Activated CD4-positive, alpha-beta T cell treated with anti-CD3 and anti-CD28 coated beads, Interleukin-10, Interleukin-2, amounts not matched to agents 100 ng/mL and 50 ng/mL, durations not matched to agents 16 hours and 8 hours (primary cell): ENCODE measurements at regions not wholly inside any gene's neighbourhood (a gene's known extent, or its start where the extent isn't known, plus 50 kb on each side); places are given as distances from the start of the nearest gene placed in this dataset.

Experiments
- DNase-seq: peaks from one replicate; pipeline ENCODE4 v3.0.0-alpha.2; 2020

GRCh38 chr11:19460718-19461405 lies 220.1 kb upstream of the E2F8 start:
- no peak for DNase-seq

DNA sequence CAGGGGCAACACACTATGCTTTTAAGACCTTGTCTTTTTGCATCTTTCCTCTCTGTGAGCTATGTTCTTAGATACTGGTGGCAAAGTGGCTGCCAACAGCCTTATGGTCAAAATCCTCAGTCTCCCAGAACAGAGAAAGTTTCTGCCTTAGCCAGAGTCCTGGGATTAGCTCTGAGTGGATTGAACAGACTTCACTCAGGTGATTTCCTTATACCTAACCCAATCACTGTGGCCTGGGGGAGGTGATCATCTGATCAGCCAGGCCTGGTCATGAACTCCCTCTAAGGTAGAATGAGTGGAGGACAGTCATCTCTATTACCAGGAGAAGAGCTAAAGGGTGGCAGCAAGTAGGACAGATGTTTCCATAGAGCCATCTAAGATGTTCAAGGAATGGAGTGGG lies 218.5 kb upstream of the E2F8 start:
- DNase-seq = no peak

DNA sequence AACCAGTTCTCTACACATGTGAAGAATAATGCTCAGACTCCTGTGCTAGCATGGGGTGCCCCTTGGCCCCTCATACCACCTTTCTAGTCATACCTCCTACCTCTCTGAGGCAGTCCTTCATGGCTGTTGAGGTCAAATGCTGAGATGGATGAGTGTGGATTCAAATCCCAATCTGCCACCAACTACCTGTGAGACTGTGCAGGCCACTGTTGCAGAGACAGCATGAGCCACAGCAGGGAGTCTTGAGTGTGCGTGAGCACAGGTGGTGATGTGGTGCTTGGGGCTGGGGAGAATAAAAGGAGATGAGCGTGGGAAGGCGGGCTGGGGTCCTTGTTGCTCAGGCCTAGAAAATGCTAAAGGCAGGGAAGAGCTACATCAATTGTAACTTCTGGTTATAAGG lies 218.0 kb upstream of the E2F8 start:
- no peak for DNase-seq

GRCh38 chr11:19458231-19458630 lies 217.5 kb upstream of the E2F8 start:
- no peak for DNase-seq

- DNase-seq = no peak
Measured at GRCh38 chr11:19455731-19456130, 215.0 kb upstream of the E2F8 start.

GRCh38 chr11:19453651-19454257 lies 213.0 kb upstream of the E2F8 start:
- no peak for DNase-seq

GRCh38 chr11:19451609-19452008 lies 210.9 kb upstream of the E2F8 start:
- DNase-seq = no peak

GRCh38 chr11:19450282-19450681 lies 209.5 kb upstream of the E2F8 start:
- no peak for DNase-seq

DNA sequence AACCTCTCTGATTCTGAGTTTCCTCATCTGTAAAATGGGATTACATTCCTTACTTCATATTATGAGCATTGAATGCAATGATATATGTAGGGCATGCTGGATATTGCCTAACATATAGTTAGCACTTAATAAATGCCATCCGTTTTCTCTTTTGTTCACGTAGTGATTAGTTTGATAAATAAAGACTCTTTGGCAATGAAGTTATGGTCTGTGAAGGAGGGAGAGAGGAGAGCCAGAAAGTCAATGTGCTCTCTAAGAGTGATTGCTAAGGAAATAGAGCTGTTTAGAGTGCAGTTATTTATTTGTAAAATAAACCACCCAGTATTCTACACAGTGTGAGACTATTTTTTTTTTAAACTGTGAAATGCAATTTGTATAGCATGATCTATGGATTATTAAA lies 207.9 kb upstream of the E2F8 start:
- no peak for DNase-seq

- peak; percentile 2 for DNase-seq
Measured at GRCh38 chr11:19447150-19447566, 206.4 kb upstream of the E2F8 start.

DNA sequence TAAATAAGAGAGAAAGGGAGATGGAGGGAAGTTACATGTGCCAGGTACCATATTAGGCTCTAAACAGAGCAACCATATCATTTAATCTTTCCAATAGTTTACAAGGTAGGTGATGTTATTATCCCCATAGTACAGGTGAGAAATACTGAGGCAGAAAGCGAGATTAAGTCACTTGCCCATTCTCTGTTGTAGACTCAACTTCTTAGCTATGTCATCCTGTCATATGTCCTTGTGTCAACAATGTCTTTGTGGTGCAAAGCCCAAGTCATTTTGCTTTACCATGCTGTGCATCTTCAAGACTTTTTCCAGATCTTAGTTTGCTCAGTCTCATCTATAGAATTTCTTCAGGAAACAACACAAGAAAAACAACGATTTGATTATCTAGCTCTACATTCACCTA lies 205.0 kb upstream of the E2F8 start:
- DNase-seq = peak; percentile 39

DNA sequence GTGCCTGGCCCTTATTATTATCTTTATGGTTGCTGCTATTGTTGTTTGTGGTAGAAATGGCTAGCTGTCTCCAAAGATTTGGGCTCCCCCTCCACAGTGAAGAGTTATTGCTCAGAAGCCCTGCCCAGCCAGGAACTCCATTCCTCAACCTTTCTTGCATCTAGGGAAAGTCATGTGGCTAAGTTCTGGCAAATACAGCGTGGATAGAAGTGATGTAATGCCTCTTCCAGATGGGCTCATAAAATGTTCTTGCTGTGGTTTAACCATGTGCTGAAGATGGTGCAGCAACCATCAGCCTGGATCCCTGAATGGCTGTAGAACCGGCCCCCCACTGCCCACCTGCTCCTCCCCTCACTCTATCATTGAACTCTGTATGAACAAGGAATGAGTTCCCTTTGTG lies 203.5 kb upstream of the E2F8 start:
- no peak for DNase-seq

GRCh38 chr11:19442554-19442910 lies 201.8 kb upstream of the E2F8 start:
- no peak for DNase-seq

DNA sequence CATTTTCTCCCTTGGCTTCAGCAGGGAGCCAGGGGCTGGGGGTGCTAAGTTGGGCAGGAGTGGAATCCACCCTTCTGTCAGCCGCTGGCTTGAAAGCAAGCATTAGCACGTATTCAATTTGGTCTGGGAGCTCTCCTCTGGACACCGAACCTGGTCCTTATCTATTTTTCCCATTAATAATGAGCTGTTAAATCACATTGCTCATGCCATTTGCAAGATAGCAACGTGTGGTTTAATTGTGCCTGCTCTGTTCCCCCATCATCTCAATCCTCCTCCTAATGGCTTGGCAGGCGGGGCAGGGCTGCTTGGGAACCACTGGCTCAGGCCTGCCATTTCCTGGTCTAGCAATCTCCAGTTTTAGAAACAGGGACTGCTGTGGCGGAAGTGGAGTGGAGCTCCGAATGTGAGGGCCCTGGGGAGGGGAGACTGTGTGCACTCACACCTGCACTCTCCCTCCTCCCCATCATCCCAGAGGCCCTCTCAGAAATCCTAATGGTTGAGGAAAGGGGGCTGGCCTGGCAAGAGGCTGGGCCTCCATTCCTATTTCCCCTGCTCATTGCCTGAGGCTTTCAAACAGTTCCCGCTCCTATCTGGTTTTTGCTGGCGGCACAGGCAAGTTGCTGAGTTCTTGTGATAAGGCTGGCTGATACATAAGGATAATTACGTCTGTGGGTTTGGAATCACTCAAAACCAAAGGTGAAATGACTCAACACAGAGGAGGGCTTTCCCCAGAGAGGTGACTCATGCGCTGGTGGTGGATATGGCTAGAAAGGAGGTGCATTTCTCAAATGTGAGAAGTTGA lies 201.2 kb upstream of the E2F8 start:
- peak; percentile 92 for DNase-seq

DNA sequence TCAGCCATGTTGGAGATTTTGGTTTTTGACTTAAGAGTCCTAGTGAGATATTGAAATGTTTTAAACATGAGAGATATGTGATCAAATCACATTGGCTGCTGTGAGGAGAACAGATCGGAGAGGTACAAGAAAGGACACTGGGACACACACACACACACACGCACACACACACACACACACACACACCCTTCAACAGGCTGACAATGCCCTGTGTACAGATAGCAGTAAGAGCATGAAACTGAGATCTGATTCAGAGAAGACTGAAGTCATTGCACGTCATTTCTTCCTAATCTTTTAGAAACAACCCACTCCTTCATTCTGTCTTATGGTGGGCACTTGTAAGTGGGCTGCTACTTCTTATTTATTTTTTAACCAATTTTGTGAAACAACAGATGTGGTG lies 200.5 kb upstream of the E2F8 start:
- peak; percentile 2 for DNase-seq

DNA sequence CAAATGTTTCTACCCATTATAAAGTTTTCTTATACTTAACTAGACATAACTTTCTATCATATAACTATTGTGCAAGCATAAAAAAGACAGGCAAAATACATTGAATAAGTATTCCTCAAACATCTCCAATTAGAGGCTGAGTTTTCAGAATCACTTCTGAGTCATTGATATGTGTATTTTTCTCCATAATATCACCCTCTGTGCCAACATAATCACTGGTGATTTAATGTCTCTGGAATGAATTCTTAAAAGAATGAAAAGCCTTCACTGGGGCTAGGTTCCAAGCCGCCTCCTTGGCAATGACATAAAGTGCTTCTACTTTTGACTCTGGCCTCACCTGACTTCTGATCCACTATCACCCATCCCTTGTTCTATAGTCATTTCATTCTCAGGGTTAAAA lies 197.0 kb upstream of the E2F8 start:
- DNase-seq = no peak

- DNase-seq = no peak
Measured at GRCh38 chr11:19436932-19437331, 196.2 kb upstream of the E2F8 start.

- DNase-seq = no peak
Measured at GRCh38 chr11:19435306-19435989, 194.7 kb upstream of the E2F8 start.

DNA sequence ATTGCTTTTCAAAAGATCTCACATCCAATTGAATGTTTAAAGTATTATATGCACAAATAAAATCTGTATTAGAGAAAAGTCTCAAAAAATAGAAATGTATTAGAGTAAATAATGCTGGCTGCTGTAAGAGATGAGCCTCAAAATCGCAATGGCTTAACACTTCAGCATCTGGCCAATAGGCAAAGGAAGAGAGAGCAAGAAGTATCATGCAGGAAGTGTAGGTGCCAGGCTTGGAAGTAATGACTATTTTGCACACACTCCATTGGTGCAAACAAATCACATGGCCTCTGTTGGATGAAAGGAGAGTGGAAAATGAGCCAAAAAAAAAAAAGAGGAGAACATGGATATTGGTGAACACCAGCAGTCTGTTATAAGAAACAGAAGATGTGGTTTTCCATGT lies 193.0 kb upstream of the E2F8 start:
- DNase-seq = no peak

DNA sequence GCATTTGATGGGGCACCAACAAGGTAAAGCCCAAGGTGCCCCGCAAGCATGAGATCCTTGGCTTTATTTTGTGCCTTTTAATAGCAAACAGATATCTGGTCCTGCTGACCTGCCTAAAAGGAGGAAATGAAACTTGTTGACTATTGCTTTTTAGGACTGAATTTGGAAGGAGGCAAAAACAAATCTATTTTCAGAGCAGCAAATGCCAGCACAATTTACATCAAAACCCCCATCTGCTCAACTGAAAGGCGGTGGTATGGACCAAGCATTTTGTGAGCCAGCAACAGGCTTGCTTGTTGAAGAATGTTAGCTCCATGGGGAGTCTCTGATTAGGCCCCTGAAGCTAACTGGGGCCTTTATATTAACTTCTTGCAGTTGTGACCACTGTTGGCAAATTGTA lies 192.6 kb upstream of the E2F8 start:
- no peak for DNase-seq

GRCh38 chr11:19432370-19433061 lies 191.8 kb upstream of the E2F8 start:
- no peak for DNase-seq

DNA sequence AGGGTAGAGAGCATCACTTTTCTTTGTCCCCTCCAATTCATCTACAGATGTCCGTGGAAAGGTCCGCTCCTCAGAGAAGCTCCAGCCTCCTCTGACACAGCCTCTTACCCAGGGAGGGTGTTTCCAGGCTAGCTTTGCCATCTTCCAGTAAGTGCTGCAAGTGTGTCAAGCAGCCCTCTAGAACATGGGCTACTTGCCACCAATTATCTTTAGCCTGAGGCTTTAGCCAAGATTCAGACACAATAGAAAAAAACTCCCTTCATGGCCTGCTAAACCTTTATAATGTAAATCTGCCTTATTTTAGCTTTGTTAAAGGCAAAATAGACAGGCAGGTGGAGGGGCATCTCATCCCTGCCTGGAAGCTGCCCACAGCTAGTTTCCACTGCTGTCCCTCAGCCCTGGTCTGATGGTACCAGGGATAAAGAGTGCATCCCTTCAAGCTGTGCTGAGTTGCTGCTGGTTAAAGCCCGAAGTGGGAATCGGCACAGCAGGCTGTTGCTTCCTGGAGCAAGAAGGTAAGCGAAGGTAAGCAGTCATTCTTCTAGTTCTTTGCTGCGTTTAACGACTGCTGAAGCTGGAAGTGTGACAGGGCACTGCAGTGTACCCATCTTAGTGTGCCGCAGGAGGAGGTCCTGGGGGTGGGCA lies 190.1 kb upstream of the E2F8 start:
- no peak for DNase-seq

DNA sequence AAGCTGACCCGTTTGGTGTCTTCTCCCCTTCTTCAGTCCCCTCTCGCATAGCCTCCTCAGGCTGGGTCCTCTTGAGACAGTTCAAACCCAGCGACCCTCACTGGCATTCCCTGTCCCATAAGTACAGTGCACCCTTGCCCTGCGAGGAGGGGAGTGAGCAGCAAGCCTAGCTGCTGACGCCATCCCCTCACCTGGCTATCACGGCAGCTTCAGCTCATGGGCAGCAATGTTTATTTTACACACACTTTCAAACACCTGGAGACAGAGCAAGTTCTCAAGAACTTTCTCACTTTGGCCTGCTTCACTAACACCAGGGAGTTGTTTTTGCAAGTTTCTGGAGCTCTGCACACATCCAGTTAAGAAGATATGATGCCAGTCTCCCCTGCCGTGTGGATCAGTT lies 189.6 kb upstream of the E2F8 start:
- no peak for DNase-seq
